SU-DHL-6 (cell line): ENCODE measurements at regions not wholly inside any gene's neighbourhood (a gene's known extent, or its start where the extent isn't known, plus 50 kb on each side); places are given as distances from the start of the nearest gene placed in this dataset.

ENCODE experiments used
- H2AFZ ChIP-seq: fragments of 200-600 bp; sonication (generic); 2 replicates; pipeline ENCODE4 v1.6.1; 2014; ENCODE audit warnings: low read depth, mild to moderate bottlenecking, moderate library complexity, mixed read lengths, antibody characterized with exemption, low read length; ENCODE audit not compliant: severe bottlenecking
- H3F3A ChIP-seq: fragments of 200-600 bp; shearing (Covaris generic); 2 replicates; pipeline ENCODE4 v1.6.0; 2016; ENCODE audit warnings: antibody characterized with exemption, mild to moderate bottlenecking; ENCODE audit not compliant: insufficient read depth
- H3K27ac ChIP-seq: fragments of 200-600 bp; sonication (generic); 2 replicates; pipeline ENCODE4 v1.5.1; 2016; ENCODE audit warnings: low read depth, mild to moderate bottlenecking, low read length, moderate library complexity, mixed read lengths
- H3K27me3 ChIP-seq: fragments of 200-600 bp; sonication (generic), shearing (Covaris generic); 2 replicates; pipeline ENCODE4 v1.6.0; 2014; ENCODE audit warnings: mild to moderate bottlenecking, low read length
- H3K36me3 ChIP-seq: fragments of 200-600 bp; sonication (generic); 2 replicates; pipeline ENCODE4 v1.6.1; 2014; ENCODE audit warnings: mild to moderate bottlenecking, low read length, mixed read lengths
- H3K4me2 ChIP-seq: fragments of 300-600, 200-600 bp; shearing (Covaris generic), sonication (generic); 2 replicates; pipeline ENCODE4 v1.6.0; 2014; ENCODE audit warnings: low read length, low read depth, mild to moderate bottlenecking; ENCODE audit not compliant: poor library complexity, severe bottlenecking
- H3K4me3 ChIP-seq: fragments of 200-600 bp; sonication (generic); 2 replicates; pipeline ENCODE4 v1.5.1; 2014; ENCODE audit warnings: antibody characterized with exemption, low read length, mild to moderate bottlenecking, mixed read lengths; ENCODE audit not compliant: insufficient read depth, poor library complexity, severe bottlenecking
- H3K79me2 ChIP-seq: fragments of 200-600 bp; sonication (generic); 2 replicates; pipeline ENCODE4 v1.6.1; 2014; ENCODE audit warnings: mild to moderate bottlenecking, low read length, moderate library complexity; ENCODE audit not compliant: insufficient read depth
- H3K9ac ChIP-seq: fragments of 200-600 bp; sonication (generic); 2 replicates; pipeline ENCODE4 v1.7.0; 2014; ENCODE audit warnings: mild to moderate bottlenecking, low read length
- H3K9me2 ChIP-seq: fragments of 200-600 bp; sonication (generic); replicated peaks from 2 replicates; pipeline ENCODE4 v1.6.1; 2014; ENCODE audit warnings: low read length; ENCODE audit not compliant: insufficient read depth
- H3K9me3 ChIP-seq: fragments of 200-600 bp; sonication (generic); 2 replicates; pipeline ENCODE4 v1.6.1; 2014; ENCODE audit warnings: low read length, mixed read lengths; ENCODE audit not compliant: insufficient read depth
- H4K20me1 ChIP-seq: fragments of 200-600 bp; sonication (generic); 2 replicates; pipeline ENCODE4 v1.6.1; 2014; ENCODE audit warnings: low read depth, mild to moderate bottlenecking, antibody characterized with exemption, low read length, moderate library complexity, mixed read lengths
- EZH2phosphoT487 ChIP-seq: fragments of 200-600 bp; sonication (generic), shearing (Covaris generic); conservative IDR thresholded peaks from 2 replicates; pipeline ENCODE4 v1.6.1; 2018; ENCODE audit warnings: mild to moderate bottlenecking, antibody characterized with exemption, low read length, moderate library complexity, mixed read lengths
- TF ChIP-seq, protein P1 (sequence below): fragments of 200-600 bp; sonication (generic); IDR thresholded peaks from one replicate; pipeline ENCODE4 v1.5.1; 2017; ENCODE audit warnings: antibody characterized with exemption, mild to moderate bottlenecking, low read length, moderate library complexity; ENCODE audit not compliant: insufficient read depth, poor library complexity, severe bottlenecking

DNA sequence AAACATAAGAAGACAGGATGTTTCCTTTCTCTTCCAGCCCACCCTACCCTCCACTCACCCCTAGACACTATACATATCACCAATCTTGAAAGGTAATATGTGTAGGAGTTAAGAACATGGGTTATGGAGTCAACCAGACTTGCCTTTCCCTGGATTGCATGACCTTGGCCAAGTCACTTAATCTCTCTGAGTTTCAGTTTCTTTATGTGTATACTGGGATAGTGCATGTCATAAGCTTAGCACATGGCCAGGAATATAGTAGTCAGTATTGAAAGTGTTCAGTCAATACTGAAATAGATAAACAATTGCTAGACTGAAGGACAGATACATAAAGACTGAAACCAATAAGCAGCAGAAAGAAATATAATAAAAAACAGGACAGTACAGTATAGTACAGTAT is 283.2 kb upstream of the STT3B start:
- no peak for TF ChIP-seq EZH2phosphoT487
- TF ChIP-seq, protein P1, sequence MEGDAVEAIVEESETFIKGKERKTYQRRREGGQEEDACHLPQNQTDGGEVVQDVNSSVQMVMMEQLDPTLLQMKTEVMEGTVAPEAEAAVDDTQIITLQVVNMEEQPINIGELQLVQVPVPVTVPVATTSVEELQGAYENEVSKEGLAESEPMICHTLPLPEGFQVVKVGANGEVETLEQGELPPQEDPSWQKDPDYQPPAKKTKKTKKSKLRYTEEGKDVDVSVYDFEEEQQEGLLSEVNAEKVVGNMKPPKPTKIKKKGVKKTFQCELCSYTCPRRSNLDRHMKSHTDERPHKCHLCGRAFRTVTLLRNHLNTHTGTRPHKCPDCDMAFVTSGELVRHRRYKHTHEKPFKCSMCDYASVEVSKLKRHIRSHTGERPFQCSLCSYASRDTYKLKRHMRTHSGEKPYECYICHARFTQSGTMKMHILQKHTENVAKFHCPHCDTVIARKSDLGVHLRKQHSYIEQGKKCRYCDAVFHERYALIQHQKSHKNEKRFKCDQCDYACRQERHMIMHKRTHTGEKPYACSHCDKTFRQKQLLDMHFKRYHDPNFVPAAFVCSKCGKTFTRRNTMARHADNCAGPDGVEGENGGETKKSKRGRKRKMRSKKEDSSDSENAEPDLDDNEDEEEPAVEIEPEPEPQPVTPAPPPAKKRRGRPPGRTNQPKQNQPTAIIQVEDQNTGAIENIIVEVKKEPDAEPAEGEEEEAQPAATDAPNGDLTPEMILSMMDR = no peak
- Histone ChIP-seq H3K36me3 (no peaks in the 10 kb centered on the region), H3K9me3 (no peaks in the 10 kb centered on the region; the same call in 1 of the 2 replicates), H3K9ac (no peak overlapping the region), H3F3A (no peaks in the 10 kb centered on the region), H3K4me2 (no peak overlapping the region), H3K27ac (no peak overlapping the region), H3K27me3 (no peaks in the 10 kb centered on the region), H3K4me3 (no peak overlapping the region), H3K79me2 (no peaks in the 10 kb centered on the region), H2AFZ (no peak overlapping the region), H3K9me2 (no peaks in the 10 kb centered on the region), H4K20me1 (no peaks in the 10 kb centered on the region)

DNA sequence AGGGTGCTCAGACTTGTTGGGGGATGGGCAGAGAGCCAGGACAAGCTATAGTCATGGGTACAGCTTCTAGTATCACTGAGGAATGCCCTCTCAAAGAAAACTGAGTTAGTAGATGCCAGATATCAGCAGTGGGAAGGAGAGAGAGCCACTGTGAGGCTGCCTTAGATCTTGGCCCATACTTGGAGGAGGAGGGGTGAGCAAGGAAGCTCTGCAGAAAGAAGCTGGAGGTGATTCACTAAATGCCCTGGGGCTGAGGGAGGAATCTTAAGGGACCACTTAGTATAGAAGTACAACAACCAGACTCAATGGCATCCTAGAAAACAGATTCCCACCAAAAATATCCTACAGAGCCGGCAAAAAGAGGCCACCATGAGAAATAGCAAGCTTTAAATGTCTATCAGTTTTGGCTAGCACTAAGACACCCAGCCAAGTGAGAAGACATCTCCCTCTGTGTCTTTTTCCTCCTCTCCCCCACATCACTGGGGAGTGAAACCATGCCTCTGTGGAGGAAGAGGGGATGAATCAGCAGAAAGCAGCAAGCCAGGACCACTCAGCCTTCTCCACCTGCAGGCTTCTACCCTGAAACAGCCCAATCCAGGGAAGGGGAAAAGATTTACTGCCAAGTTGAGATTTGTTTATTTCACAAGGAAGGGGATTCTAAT is 282.5 kb upstream of the STT3B start:
- TF ChIP-seq, protein P1 = no peak
- TF ChIP-seq EZH2phosphoT487 = no peak
- H3K9me3 ChIP-seq = no peaks in the 10 kb centered on the region; the same call in 1 of the 2 replicates
- no peak overlapping the region for H3K4me2 ChIP-seq
- H3K27me3 ChIP-seq = no peaks in the 10 kb centered on the region
- no peaks in the 10 kb centered on the region for H3F3A ChIP-seq
- H3K27ac ChIP-seq = no peak overlapping the region
- H4K20me1 ChIP-seq = no peaks in the 10 kb centered on the region
- no peaks in the 10 kb centered on the region for H3K9me2 ChIP-seq
- H3K9ac ChIP-seq = no peak overlapping the region
- H3K79me2 ChIP-seq = no peaks in the 10 kb centered on the region
- no peaks in the 10 kb centered on the region for H3K36me3 ChIP-seq
- no peak overlapping the region for H3K4me3 ChIP-seq
- no peak overlapping the region for H2AFZ ChIP-seq

DNA sequence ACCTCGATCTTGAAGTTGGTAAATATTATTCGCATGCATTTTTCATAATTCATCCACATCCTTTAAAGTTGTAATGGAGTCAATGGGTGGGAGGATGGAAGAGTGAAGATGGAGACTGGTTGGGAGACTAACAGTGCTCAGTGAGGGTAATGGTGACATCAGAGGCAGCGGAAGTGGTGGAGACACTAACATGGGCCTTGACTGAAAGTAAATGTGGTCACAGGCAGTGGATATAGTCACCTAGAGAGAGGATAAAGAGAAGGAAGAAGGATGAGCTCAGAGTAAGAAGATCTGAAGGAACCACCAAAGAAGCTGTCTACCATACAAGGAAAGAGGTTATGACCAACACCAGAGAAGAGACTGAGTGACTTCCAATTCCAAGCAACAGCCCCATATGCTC is 281.6 kb upstream of the STT3B start:
- H3K9me3 ChIP-seq = no peaks in the 10 kb centered on the region; the same call in 1 of the 2 replicates
- no peak overlapping the region for H2AFZ ChIP-seq
- H3K9me2 ChIP-seq = no peaks in the 10 kb centered on the region
- H3K36me3 ChIP-seq = no peaks in the 10 kb centered on the region
- H3K4me3 ChIP-seq = no peak overlapping the region
- H4K20me1 ChIP-seq = no peaks in the 10 kb centered on the region
- TF ChIP-seq, protein P1 = no peak
- TF ChIP-seq EZH2phosphoT487 = no peak
- H3K27ac ChIP-seq = no peak overlapping the region
- no peak overlapping the region for H3K4me2 ChIP-seq
- H3K9ac ChIP-seq = no peak overlapping the region
- H3F3A ChIP-seq = no peaks in the 10 kb centered on the region
- H3K27me3 ChIP-seq = no peaks in the 10 kb centered on the region
- no peaks in the 10 kb centered on the region for H3K79me2 ChIP-seq
